Trophoblast cell (in vitro differentiated cells and primary cell): ENCODE measurements at regions not wholly inside any gene's neighbourhood (a gene's known extent, or its start where the extent isn't known, plus 50 kb on each side); places are given as distances from the start of the nearest gene placed in this dataset.

Experiments used
- DNase-seq, 2 donors: peaks; one replicate each; pipeline ENCODE4 v3.0.0-alpha.2; 2016
- H2AFZ ChIP-seq: 2 replicates; pipeline ENCODE4 v1.6.1; 2013; ENCODE audit warnings: low read length, moderate library complexity, mild to moderate bottlenecking; ENCODE audit not compliant: insufficient read depth, poor library complexity
- H2AK5ac ChIP-seq: 2 replicates; pipeline ENCODE4 v1.6.1; 2013; ENCODE audit warnings: mild to moderate bottlenecking, low read length
- H2BK120ac ChIP-seq: 2 replicates; pipeline ENCODE4 v1.6.1; 2013; ENCODE audit warnings: low read length, mild to moderate bottlenecking, moderate library complexity; ENCODE audit not compliant: insufficient read depth, poor library complexity
- H2BK12ac ChIP-seq: 2 replicates; pipeline ENCODE4 v1.6.1; 2013; ENCODE audit warnings: mild to moderate bottlenecking, low read length, moderate library complexity
- H2BK5ac ChIP-seq: 2 replicates; pipeline ENCODE4 v1.6.1; 2013; ENCODE audit warnings: low read length, low read depth, moderate library complexity, mild to moderate bottlenecking; ENCODE audit not compliant: poor library complexity
- H3K14ac ChIP-seq: 2 replicates; pipeline ENCODE4 v1.6.1; 2013; ENCODE audit warnings: mild to moderate bottlenecking, low read length
- H3K18ac ChIP-seq: 2 replicates; pipeline ENCODE4 v1.6.1; 2013; ENCODE audit warnings: mild to moderate bottlenecking, low read length
- H3K23ac ChIP-seq: 2 replicates; pipeline ENCODE4 v1.6.1; 2013; ENCODE audit warnings: low read length
- H3K27ac ChIP-seq: 2 replicates; pipeline ENCODE4 v1.5.1; 2013; ENCODE audit warnings: low read depth, mild to moderate bottlenecking, inconsistent platforms, low read length, moderate library complexity
- H3K27me3 ChIP-seq: 2 replicates; pipeline ENCODE4 v1.6.1; 2013; ENCODE audit warnings: inconsistent platforms, mild to moderate bottlenecking, low read length, moderate library complexity; ENCODE audit not compliant: insufficient read depth
- H3K36me3 ChIP-seq, 2 experiments: 1 replicate in 1 of 2; 2 replicates in 1 of 2; pipeline ENCODE4 v1.6.1; 2013; ENCODE audit warnings: low read length in 2 of 2, mild to moderate bottlenecking in 2 of 2, moderate library complexity in 1 of 2; ENCODE audit not compliant: insufficient read depth in 2 of 2, control insufficient read depth in 1 of 2
- H3K4ac ChIP-seq: 2 replicates; pipeline ENCODE4 v1.6.1; 2013; ENCODE audit warnings: low read depth, mild to moderate bottlenecking, low read length, moderate library complexity
- H3K4me1 ChIP-seq, 2 experiments: 1 replicate in 1 of 2; 2 replicates in 1 of 2; pipeline ENCODE4 v1.6.1; 2013; ENCODE audit warnings: low read length in 2 of 2, mild to moderate bottlenecking in 2 of 2, moderate library complexity in 1 of 2; ENCODE audit not compliant: insufficient read depth in 2 of 2, control insufficient read depth in 1 of 2
- H3K4me2 ChIP-seq: 2 replicates; pipeline ENCODE4 v1.6.1; 2013; ENCODE audit warnings: inconsistent platforms, mild to moderate bottlenecking, low read length, moderate library complexity
- H3K4me3 ChIP-seq: 2 replicates; pipeline ENCODE4 v1.5.1; 2013; ENCODE audit warnings: mild to moderate bottlenecking, low read depth, low read length, inconsistent platforms
- H3K79me1 ChIP-seq: one replicate; pipeline ENCODE4 v1.6.1; 2013; ENCODE audit warnings: low read length
- H3K79me2 ChIP-seq: 2 replicates; pipeline ENCODE4 v1.6.1; 2013; ENCODE audit warnings: low read length, mild to moderate bottlenecking; ENCODE audit not compliant: control insufficient read depth, insufficient read depth, poor library complexity
- H3K9ac ChIP-seq: 2 replicates; pipeline ENCODE4 v1.6.1; 2013; ENCODE audit warnings: mild to moderate bottlenecking, low read length
- H3K9me3 ChIP-seq: 2 replicates; pipeline ENCODE4 v1.6.1; 2013; ENCODE audit warnings: low read depth, mild to moderate bottlenecking, control low read depth, inconsistent platforms, low read length; ENCODE audit not compliant: insufficient read depth
- H4K12ac ChIP-seq: 2 replicates; pipeline ENCODE4 v1.6.1; 2013; ENCODE audit warnings: low read depth, mild to moderate bottlenecking, low read length, moderate library complexity
- H4K8ac ChIP-seq: 2 replicates; pipeline ENCODE4 v1.6.1; 2013; ENCODE audit warnings: low read depth, mild to moderate bottlenecking, low read length, moderate library complexity
- H4K91ac ChIP-seq: one replicate; pipeline ENCODE4 v1.6.1; 2013; ENCODE audit warnings: low read depth, mild to moderate bottlenecking, low read length, moderate library complexity
- WGBS: extraction: QIAGEN DNeasy Blood & Tissue Kit; methylation state at CpG from one replicate; pipeline ENCODE4 v1.1.7; 2013; ENCODE audit warnings: missing lambda C conversion rate; ENCODE audit not compliant: insufficient read length, insufficient coverage; ENCODE audit errors: extremely low coverage; 5-methylcytosine and 5-hydroxymethylcytosine counted together

- H2AFZ ChIP-seq, result no peak overlapping the region
- H3K4me3 ChIP-seq, result no peak overlapping the region
- H3K18ac ChIP-seq, result no peak overlapping the region
- no peak overlapping the region for H4K12ac ChIP-seq
- no peak overlapping the region for H3K9ac ChIP-seq
- H2AK5ac ChIP-seq, result no peak overlapping the region
- no peak overlapping the region for H4K8ac ChIP-seq
- no peaks in the 10 kb centered on the region for H3K79me2 ChIP-seq
- H3K14ac ChIP-seq, result no peak overlapping the region
- no peak overlapping the region for H3K23ac ChIP-seq
- no peaks in the 10 kb centered on the region for H3K36me3 ChIP-seq
- peaks cover 0 to 2% of the 10 kb centered on the region in 2 experiments for H3K4me1 ChIP-seq
- H3K27me3 ChIP-seq, result no peaks in the 10 kb centered on the region
- no peak overlapping the region for H3K4me2 ChIP-seq
- no peak for DNase-seq
- H2BK5ac ChIP-seq, result no peak overlapping the region
- WGBS, result no CpG with 5 or more reads among the region's 7 CpGs
- no peak overlapping the region for H3K27ac ChIP-seq
- H4K91ac ChIP-seq, result no peak overlapping the region
- H3K79me1 ChIP-seq, result no peaks in the 10 kb centered on the region
- H2BK12ac ChIP-seq, result no peak overlapping the region
- no peak overlapping the region for H3K4ac ChIP-seq
- H3K9me3 ChIP-seq, result no peaks in the 10 kb centered on the region
- H2BK120ac ChIP-seq, result no peak overlapping the region
Measured at GRCh38 chr7:142460402-142461117, 202.7 kb upstream of the PRSS58 start.

- Histone ChIP-seq H4K91ac (no peak overlapping the region), H2AK5ac (no peak overlapping the region), H3K4me2 (no peak overlapping the region), H2BK5ac (no peak overlapping the region), H2BK120ac (no peak overlapping the region), H3K4me1 (peaks cover 0 to 2% of the 10 kb centered on the region in 2 experiments), H3K79me2 (no peaks in the 10 kb centered on the region), H4K8ac (no peak overlapping the region), H3K27me3 (no peaks in the 10 kb centered on the region), H3K4ac (no peak overlapping the region), H3K79me1 (no peaks in the 10 kb centered on the region), H3K4me3 (no peak overlapping the region), H2AFZ (no peak overlapping the region), H3K36me3 (no peaks in the 10 kb centered on the region), H3K23ac (no peak overlapping the region), H3K27ac (no peak overlapping the region), H3K14ac (no peak overlapping the region), H3K9me3 (no peaks in the 10 kb centered on the region), H3K9ac (no peak overlapping the region), H4K12ac (no peak overlapping the region), H3K18ac (no peak overlapping the region), H2BK12ac (no peak overlapping the region)
- no CpG with 5 or more reads among the region's 5 CpGs for WGBS
- peak; percentile 91 to 97 for DNase-seq
Measured at GRCh38 chr7:142459551-142459963, 201.7 kb upstream of the PRSS58 start.

GRCh38 chr7:142457146-142457703 is 199.4 kb upstream of the PRSS58 start:
- Histone ChIP-seq H3K79me1 (no peaks in the 10 kb centered on the region), H2BK120ac (no peak overlapping the region), H3K4me3 (no peak overlapping the region), H3K14ac (no peak overlapping the region), H2AK5ac (no peak overlapping the region), H3K9me3 (no peaks in the 10 kb centered on the region), H3K4me1 (peaks cover 0 to 2% of the 10 kb centered on the region in 2 experiments), H3K27me3 (no peaks in the 10 kb centered on the region), H3K4ac (no peak overlapping the region), H3K27ac (no peak overlapping the region), H3K36me3 (no peaks in the 10 kb centered on the region), H3K9ac (no peak overlapping the region), H2AFZ (no peak overlapping the region), H3K18ac (no peak overlapping the region), H4K12ac (no peak overlapping the region), H2BK12ac (no peak overlapping the region), H4K8ac (no peak overlapping the region), H3K4me2 (no peak overlapping the region), H2BK5ac (no peak overlapping the region), H4K91ac (no peak overlapping the region), H3K79me2 (no peaks in the 10 kb centered on the region), H3K23ac (no peak overlapping the region)
- peak; percentile 3 to 42 for DNase-seq
- WGBS, result no CpG with 5 or more reads among the region's 2 CpGs

- WGBS, result no CpG with 5 or more reads among the region's 10 CpGs
- Histone ChIP-seq H2BK120ac (no peak overlapping the region), H3K79me2 (no peaks in the 10 kb centered on the region), H3K27ac (no peak overlapping the region), H4K8ac (no peak overlapping the region), H3K23ac (no peak overlapping the region), H3K9me3 (no peaks in the 10 kb centered on the region), H2AK5ac (no peak overlapping the region), H2BK5ac (no peak overlapping the region), H3K4me1 (peaks cover 9% of the 10 kb centered on the region in 2 experiments), H3K9ac (no peak overlapping the region), H3K4me3 (no peak overlapping the region), H3K4me2 (no peak overlapping the region), H3K18ac (no peak overlapping the region), H3K14ac (no peak overlapping the region), H4K12ac (no peak overlapping the region), H2BK12ac (no peak overlapping the region), H3K79me1 (no peaks in the 10 kb centered on the region), H4K91ac (no peak overlapping the region), H3K4ac (no peak overlapping the region), H3K27me3 (no peaks in the 10 kb centered on the region), H3K36me3 (no peaks in the 10 kb centered on the region), H2AFZ (no peak overlapping the region)
- no peak for DNase-seq
Measured at GRCh38 chr7:142455392-142455791, 197.5 kb upstream of the PRSS58 start.
